COLO668 (cell line): ENCODE measurements at regions not wholly inside any gene's neighbourhood (a gene's known extent, or its start where the extent isn't known, plus 50 kb on each side); places are given as distances from the start of the nearest gene placed in this dataset.

Experiments
- DNase-seq: peaks from one replicate; lab custom pipeline; 2025; ENCODE audit not compliant: unreplicated experiment; lab: John Stamatoyannopoulos, UW

GRCh38 chr5:159736844-159737243, 179.4 kb upstream of the ADRA1B start:
- DNase-seq = no peak

DNA sequence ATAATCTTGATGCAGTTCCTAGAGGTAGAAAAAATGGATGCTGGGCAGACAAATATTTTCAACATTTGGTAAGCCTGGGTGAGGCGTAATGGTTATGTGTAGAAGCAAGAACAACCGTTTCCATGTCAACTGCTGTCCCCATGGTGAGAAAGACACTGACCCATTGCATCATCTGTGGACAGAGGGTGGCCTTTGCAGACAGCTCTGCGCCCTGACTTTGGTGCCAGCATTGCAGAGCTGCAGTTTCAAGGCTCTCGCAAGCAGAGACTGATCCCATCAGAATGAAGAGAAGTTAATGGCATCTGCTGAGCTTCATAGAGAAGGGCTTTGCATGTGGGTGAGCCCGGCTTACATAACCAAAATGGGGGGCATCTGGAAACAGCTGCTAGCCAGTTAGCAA, 179.0 kb upstream of the ADRA1B start:
- no peak for DNase-seq

DNA sequence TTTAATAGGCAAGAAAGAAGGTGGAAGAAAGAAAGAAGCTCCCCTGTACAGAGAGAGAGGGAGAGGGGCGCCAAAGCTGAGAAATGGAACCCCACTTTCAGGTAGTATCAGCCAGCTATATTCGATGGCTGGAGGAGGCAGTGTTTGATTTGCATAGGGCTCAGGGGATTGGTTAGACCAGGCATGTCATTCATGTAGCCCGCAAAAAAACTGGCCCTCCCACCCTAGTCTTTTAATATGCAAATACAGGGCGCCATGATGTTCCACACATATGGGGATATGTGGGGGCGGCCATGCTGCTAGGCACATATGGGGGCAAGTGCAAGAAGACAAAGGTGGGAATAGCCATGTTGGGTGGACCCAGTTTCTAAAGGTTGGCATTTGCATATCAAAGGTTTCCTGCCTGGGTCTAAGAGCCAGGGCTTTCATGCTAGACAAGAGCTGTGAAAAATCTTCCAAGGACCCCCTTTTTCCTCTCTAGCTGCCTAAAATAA, 174.4 kb upstream of the ADRA1B start:
- DNase-seq = no peak

DNA sequence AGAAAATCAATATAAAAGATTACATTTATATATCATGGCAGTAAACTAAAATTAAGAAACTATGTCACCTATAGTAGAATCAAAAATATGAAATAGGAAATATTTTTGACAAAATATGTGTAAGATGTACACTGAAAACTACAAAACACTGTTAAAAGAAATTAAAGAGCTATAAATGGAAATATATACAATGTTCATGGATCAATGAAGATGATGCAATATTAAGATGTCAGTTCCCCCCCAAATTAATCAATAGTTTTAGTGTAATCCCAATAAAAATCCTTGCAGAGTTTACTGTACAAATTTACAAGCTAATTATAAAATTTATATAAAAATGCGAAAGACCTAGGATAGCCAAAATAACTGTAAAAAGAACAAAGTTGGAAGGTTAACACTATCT, 173.0 kb upstream of the ADRA1B start:
- DNase-seq = no peak

- DNase-seq = no peak
Observed at GRCh38 chr5:159746707-159747106, 169.6 kb upstream of the ADRA1B start.

DNA sequence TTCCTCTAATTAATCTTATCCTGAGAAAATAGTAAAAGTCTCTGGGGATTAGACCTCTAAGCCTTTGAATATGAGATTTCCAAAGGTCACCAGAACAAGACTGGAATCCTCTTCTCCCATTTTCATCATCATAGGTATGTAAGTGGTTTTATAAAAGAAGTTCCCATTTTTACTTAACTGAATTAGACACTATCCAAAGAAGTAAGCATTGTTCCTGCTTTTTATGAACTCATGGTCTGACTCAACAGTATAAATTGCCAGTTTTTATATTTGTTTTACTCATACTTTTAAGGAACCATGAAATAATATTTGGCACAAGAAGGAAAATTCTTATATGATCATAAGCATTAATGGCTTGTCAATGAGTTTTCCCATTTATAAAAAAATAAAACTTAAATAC, 167.1 kb upstream of the ADRA1B start:
- no peak for DNase-seq

DNA sequence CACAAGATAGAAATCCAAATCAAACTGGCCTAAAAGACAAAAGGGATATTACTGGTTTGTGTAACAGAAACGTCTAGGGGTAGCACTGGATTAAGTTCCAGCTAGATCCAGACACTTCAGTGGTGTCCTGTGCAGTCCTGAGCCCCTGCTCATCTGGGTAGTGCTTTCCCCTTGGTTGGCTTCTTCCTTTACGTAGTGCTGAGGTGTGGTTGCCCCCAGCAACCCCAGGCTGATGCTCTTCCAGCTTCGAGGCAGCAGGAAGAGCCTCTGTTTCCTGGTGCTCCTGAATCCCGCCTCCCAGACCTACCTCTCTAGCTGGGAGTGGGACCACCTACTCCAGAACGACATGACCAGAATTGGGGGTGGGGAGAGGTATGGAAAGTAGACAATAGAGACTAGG, 166.1 kb upstream of the ADRA1B start:
- no peak for DNase-seq

DNA sequence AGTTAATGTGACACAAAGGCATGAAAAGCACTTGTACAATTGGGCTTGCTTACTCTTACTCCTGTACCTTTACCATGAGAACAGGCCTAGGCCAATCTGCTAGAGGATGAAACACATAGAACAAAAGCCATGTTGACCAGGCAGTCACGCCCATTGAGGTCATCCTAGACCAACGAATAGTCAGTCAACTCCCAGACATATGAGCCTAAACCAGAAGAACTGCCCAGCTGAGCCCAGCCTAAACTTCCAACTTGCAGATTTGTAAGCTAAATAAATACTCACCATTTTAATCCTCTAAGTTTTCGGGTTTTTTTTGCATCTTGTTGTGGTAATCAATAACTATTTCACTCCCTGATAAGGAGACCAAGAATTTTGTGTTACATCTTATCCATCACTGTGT, 164.8 kb upstream of the ADRA1B start:
- DNase-seq = no peak

DNA sequence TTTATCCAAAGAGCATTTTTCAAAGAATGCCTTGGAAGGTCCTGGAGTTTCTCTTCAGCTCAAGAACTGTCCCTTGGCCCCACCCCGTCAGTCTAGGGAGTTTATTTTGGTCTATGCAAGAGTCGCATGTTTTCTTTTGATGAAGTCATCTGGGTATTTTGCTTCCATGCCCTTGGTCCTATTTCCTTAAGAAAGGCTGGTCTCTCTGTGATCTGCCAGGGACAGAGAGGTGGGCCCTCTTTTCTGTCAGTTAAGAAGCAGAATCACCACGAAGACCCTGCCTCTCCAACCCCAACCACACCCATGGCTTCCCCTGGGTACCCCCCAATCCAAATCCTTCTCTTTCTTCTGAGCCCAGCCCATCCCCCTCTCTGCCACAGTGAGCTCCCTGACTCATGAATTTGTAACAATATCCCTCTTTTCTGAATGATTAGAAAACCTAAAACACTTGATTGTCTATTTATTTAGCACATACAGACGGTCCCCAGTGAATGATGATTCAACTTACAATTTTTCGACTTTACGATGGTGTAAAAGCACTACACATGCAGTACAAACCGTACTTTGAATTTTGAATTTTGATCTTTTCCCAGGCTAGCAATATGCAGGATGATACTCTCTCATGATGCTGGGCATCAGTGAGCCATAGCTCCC, 163.5 kb upstream of the ADRA1B start:
- DNase-seq = no peak

GRCh38 chr5:159758189-159758588, 158.1 kb upstream of the ADRA1B start:
- DNase-seq = no peak

GRCh38 chr5:159759791-159760290, 156.4 kb upstream of the ADRA1B start:
- no peak for DNase-seq

DNA sequence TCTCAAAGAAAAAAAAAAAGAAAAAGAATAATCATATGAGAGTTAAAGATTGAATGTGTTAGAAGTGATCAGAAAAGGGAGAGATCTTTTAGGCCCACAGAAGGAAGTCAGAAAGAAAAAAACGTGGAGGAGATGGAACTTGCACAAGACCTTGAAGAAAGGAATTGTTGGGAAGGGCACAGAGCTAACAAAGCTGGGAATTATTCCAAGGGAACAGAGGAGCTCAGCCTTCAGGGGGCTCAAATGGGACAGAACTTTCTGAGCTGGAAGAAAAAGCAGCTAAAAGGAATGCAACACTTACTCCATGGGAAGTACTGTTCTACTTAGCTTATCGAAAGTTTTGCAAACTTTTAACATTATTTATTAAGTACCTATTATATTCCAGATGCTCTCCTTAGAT, 153.4 kb upstream of the ADRA1B start:
- DNase-seq = no peak

DNA sequence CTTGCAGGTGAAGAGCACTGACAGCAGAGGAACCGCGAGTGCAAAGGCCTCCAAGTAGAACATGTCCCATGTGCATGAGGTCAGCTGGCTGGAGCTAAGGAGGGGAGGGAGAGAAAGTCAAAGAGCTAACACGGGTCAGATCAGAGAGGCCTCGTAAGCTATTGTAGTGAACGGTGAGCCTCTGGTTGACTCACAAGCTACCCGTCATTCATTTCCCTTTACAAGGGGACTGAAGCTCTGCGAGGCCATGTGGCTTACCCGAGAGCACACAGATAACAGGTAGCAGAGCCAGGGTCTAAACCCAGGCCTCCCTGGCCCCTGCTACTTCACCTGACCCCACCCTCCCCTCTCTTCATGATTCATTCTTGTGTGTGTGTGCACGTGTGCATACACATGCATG, 152.7 kb upstream of the ADRA1B start:
- DNase-seq = no peak

- DNase-seq = no peak
Observed at GRCh38 chr5:159764283-159765134, 151.8 kb upstream of the ADRA1B start.

DNA sequence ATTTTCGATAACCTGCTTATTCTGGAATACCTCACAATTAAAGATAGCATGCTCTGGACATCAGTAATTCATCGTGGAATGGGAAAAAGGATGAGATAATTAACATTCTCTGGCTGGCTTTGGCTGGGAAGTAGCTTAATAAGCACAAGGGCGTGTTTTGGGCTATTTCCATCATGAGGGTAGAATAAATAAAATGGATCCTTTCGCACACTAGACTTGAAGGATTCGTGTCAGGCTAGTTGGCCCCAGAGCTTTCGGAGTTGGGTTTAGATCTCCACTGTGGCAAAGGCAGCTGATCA, 151.2 kb upstream of the ADRA1B start:
- no peak for DNase-seq

- no peak for DNase-seq
Observed at GRCh38 chr5:159765760-159766517, 150.3 kb upstream of the ADRA1B start.

GRCh38 chr5:159768243-159768642, 148.0 kb upstream of the ADRA1B start:
- no peak for DNase-seq

DNA sequence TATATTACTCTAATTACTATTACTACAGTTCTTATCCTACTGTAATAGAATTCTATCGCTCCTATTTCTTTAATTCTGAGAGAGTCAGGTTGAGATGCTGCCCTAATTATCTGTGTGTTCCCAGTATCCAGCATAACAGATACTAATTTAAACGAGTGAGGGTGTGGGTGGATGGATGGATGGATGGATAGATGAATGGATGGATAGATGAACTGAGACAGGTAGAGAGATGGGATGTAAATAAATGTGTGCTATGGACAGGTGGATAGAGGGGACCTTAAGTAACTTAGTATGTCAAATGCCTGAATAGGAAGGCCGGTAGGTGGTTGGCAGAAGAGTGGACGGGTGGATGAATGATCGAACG, 143.6 kb upstream of the ADRA1B start:
- DNase-seq = no peak

DNA sequence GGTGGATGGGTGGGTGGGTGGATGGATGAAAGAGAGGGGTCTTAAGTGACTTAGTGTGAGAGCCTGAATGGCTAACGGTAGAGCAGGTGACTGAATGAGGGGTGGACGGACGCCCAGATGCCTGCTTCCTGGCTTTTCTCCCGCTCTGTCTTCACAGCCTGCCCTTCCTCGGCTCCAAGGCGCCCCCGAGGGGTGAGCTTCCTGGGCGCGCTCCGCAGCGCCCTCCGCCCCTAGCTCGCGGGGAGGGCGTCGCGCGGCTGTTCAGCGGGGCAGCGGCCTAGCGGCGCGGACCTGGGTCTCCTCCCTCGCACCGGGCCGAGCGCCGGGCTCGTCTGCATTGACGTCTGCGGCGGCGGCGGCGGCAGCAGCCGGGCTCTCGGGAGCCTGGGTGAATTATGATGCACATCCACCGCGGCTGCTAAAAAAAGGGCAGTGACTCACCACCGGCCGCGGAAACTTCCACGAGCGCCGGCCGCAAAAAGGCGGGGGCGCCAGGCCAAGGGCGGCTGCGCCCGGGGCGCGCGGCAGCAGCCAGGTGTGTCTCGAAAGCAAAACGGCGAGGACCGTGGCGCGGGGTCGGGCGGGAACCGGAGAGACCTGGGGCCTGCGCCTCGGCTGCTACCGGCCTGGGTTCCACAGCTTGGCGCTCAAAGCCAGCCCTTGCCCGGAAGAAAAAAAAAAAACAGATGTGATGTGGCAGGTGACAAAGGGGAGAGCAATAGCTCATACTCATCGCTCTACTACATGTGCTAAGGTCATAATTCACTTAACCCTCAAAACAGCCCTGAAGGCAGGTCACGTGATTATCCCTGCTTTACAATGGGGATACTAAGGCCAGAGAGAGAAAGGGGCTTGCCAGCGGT, 143.0 kb upstream of the ADRA1B start:
- DNase-seq = peak; percentile 65

DNA sequence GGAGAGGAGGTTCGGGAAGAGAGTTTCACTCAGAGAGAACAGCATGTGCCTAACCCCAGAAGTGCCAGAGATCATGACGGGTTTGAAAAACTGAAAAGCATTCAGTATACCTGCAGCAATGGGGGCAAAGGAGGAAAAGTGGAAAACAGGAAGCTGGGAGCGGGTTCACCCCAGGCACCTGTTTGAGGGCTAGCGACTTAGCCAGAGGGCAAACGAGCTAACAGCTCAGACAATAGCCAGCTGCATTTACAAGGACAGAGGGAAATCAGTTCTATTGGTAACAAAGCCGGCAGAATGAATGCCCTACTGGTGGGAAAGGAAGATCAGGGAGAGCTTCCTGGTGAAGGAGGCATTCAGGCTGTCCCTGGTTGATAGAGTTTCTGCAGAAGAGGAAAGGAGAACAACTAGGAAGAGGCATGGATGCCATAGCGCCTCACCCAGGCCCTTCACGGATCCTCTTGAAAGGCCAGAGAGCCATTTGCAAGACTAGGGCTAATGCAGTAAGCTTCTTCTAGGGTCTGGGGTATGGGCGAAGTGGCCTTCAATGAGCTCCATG, 141.7 kb upstream of the ADRA1B start:
- no peak for DNase-seq

DNA sequence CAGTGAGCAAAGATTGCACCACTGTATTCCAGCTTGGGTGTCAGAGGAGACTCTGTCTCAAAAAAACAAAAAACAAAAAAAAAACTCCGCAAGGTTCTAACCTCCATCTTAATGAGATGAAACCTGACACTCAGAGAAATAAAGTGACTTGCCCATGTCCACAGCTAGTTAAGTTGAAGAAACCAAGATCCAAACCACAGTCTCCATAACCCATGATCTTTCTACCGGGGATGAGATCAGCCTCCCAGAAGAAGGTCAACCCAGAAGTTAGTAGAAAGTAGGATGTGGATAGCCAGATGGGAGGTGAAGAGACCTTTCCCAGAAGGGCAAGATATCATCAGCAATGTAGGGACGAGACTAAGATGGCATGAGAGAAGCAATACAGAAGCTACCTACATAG, 140.4 kb upstream of the ADRA1B start:
- DNase-seq = no peak
